ENCODE measurements at regions not wholly inside any gene's neighbourhood (a gene's known extent, or its start where the extent isn't known, plus 50 kb on each side); places are given as distances from the start of the nearest gene placed in this dataset.

DNA sequence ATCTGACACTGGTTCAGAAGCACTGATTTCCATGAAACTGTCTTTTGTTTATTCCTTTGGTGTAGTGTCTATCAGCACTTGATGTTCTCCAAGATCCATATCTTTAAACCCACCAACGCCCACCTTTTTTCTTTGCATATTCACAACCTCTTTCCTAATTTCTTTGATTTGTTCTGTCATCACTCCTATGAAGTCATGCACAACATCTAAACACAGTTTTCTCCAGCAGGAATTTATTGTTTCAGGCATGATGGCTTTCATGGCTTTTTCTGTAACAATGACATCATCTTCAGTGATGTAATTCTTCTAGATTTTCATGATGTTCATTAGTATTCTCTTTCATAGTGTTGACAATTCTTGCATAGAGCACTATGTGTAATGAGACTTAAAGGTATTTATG is 219.6 kb upstream of the POU1F1 start:
- peaks cover 0 to 2% of the 10 kb centered on the region in 2 experiments for H3K27me3 ChIP-seq (ENCODE audit: control insufficient read depth in 2 of 2, insufficient read depth in 2 of 2, low read length in 2 of 2)
- no peak overlapping the region for H3K4me2 ChIP-seq (ENCODE audit: insufficient read depth, low read length)
- ChIA-PET POLR2A (no interaction called here), CTCF (no interaction called here)
- H3K9me1 ChIP-seq (replicated peaks; ENCODE audit: control insufficient read depth, extremely low read depth, insufficient read depth, low read length): no peaks in the 10 kb centered on the region
- no peaks in the 10 kb centered on the region for H3K79me2 ChIP-seq (ENCODE audit: control insufficient read depth, insufficient read depth, low read length)
- no peaks in the 10 kb centered on the region for H3K9me3 ChIP-seq (replicated peaks; ENCODE audit: control insufficient read depth, insufficient read depth, low read length)
- no peak overlapping the region for H3K27ac ChIP-seq (ENCODE audit: insufficient read depth, low read depth, low read length)
- no peak overlapping the region for H2AFZ ChIP-seq (ENCODE audit: low read depth, low read length)
- H3K4me3 ChIP-seq (replicated peaks in 1 of 3; ENCODE audit: insufficient read depth in 1 of 3, low read depth in 1 of 3, low read length in 3 of 3): no peak overlapping the region
- dilution Hi-C loops (cut with MboI; ENCODE audit: extremely low pct_ligation_motif_present, low sequenced_read_pairs) (no loop called here), intact Hi-C loops (cut with micrococcal nuclease) (no loop called here)
- H3K4me1 ChIP-seq (ENCODE audit: control insufficient read depth, extremely low read depth, insufficient read depth, low read length): no peaks in the 10 kb centered on the region
- BruUV-seq (replicated peaks): no TSS peak
- FAIRE-seq: no peak
- DNase-seq (ENCODE audit: low read depth, low spot score): no peak
- H4K20me1 ChIP-seq (replicated peaks; ENCODE audit: control insufficient read depth, extremely low read depth, insufficient read depth, low read length): no peaks in the 10 kb centered on the region
- no peak overlapping the region for H3K9ac ChIP-seq (replicated peaks; ENCODE audit: extremely low read depth, insufficient read depth, low read length)
- H3K36me3 ChIP-seq (ENCODE audit: control insufficient read depth in 2 of 2, extremely low read depth in 1 of 2, insufficient read depth in 2 of 2, low read length in 2 of 2): no peaks in the 10 kb centered on the region
- TF ChIP-seq, protein P1, sequence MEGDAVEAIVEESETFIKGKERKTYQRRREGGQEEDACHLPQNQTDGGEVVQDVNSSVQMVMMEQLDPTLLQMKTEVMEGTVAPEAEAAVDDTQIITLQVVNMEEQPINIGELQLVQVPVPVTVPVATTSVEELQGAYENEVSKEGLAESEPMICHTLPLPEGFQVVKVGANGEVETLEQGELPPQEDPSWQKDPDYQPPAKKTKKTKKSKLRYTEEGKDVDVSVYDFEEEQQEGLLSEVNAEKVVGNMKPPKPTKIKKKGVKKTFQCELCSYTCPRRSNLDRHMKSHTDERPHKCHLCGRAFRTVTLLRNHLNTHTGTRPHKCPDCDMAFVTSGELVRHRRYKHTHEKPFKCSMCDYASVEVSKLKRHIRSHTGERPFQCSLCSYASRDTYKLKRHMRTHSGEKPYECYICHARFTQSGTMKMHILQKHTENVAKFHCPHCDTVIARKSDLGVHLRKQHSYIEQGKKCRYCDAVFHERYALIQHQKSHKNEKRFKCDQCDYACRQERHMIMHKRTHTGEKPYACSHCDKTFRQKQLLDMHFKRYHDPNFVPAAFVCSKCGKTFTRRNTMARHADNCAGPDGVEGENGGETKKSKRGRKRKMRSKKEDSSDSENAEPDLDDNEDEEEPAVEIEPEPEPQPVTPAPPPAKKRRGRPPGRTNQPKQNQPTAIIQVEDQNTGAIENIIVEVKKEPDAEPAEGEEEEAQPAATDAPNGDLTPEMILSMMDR (IDR thresholded peaks at IDR 0.05; ENCODE audit: extremely low read depth in 1 of 2, insufficient read depth in 1 of 2, low read depth in 1 of 2, low read length in 2 of 2): no peak
- TF ChIP-seq EZH2 (IDR thresholded peaks at IDR 0.05; ENCODE audit: borderline replicate concordance, low read depth, low read length, severe bottlenecking) (no peak), POLR2A (IDR thresholded peaks at IDR 0.05; ENCODE audit: low read depth, low read length) (no peak), MYC (IDR thresholded peaks at IDR 0.05; ENCODE audit: low read depth, low read length) (no peak), JUN (IDR thresholded peaks at IDR 0.05; ENCODE audit: borderline replicate concordance, insufficient read depth, insufficient read length, low read depth) (peak; percentile 18), FOS (IDR thresholded peaks at IDR 0.05; ENCODE audit: borderline replicate concordance, insufficient read depth, low read length) (no peak), GATA2 (IDR thresholded peaks at IDR 0.05; ENCODE audit: insufficient read depth, insufficient read length, low read depth, low read length) (no peak)
- TF ChIP-seq, protein P2, sequence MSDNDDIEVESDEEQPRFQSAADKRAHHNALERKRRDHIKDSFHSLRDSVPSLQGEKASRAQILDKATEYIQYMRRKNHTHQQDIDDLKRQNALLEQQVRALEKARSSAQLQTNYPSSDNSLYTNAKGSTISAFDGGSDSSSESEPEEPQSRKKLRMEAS (IDR thresholded peaks at IDR 0.05; ENCODE audit: insufficient read depth, insufficient read length): no peak
